Testis (tissue), 2 donors: ENCODE measurements at regions not wholly inside any gene's neighbourhood (a gene's known extent, or its start where the extent isn't known, plus 50 kb on each side); places are given as distances from the start of the nearest gene placed in this dataset.

Source experiments
- DNase-seq: peaks from one replicate; pipeline ENCODE4 v3.0.0-alpha.2; 2019
- H3K27ac ChIP-seq, 2 donors: fragments of 200-600 bp; sonication (generic); one replicate each; pipeline ENCODE4 v1.5.1; 2019
- H3K27me3 ChIP-seq: fragments of 200-600 bp; sonication (generic); one replicate; pipeline ENCODE4 v1.5.1; 2019
- H3K36me3 ChIP-seq: fragments of 200-600 bp; sonication (generic); one replicate; pipeline ENCODE4 v1.5.1; 2017; ENCODE audit warnings: low read depth; ENCODE audit errors: missing control alignments
- H3K4me1 ChIP-seq: fragments of 200-600 bp; sonication (generic); one replicate; pipeline ENCODE4 v1.5.1; 2019
- H3K4me3 ChIP-seq, 2 donors: fragments of 200-600 bp; sonication (generic); one replicate each; pipeline ENCODE4 v1.5.1; 2017 to 2019
- H3K9me3 ChIP-seq: fragments of 200-600 bp; sonication (generic); one replicate; pipeline ENCODE4 v1.5.1; 2017
- POLR2A ChIP-seq: fragments of 450-650 bp; IDR thresholded peaks from one replicate; pipeline ENCODE4 v1.6.1; 2017; ENCODE audit warnings: antibody characterized with exemption, mild to moderate bottlenecking, moderate library complexity
- WGBS, 2 donors: methylation state at CpG; one replicate each; pipeline ENCODE4 v1.1.5; 2018; 5-methylcytosine and 5-hydroxymethylcytosine counted together
- intact Hi-C: fragments of 100-400 bp; cut with DNase I; formaldehyde crosslinking; loops from one replicate; pipeline ENCODE4 v1.15.1; 2023; ENCODE audit warnings: low total_unique reads
- TF ChIP-seq, protein P1 (sequence below), 3 experiments: fragments of 450-650 bp in 2 of 3; fragments of 200-600 bp in 1 of 3; sonication (generic) in 1 of 3; IDR thresholded peaks; one replicate each; pipeline ENCODE4 v1.5.1; 2016 to 2019; ENCODE audit warnings: antibody characterized with exemption in 3 of 3, mild to moderate bottlenecking in 2 of 3, moderate library complexity in 1 of 3

DNA sequence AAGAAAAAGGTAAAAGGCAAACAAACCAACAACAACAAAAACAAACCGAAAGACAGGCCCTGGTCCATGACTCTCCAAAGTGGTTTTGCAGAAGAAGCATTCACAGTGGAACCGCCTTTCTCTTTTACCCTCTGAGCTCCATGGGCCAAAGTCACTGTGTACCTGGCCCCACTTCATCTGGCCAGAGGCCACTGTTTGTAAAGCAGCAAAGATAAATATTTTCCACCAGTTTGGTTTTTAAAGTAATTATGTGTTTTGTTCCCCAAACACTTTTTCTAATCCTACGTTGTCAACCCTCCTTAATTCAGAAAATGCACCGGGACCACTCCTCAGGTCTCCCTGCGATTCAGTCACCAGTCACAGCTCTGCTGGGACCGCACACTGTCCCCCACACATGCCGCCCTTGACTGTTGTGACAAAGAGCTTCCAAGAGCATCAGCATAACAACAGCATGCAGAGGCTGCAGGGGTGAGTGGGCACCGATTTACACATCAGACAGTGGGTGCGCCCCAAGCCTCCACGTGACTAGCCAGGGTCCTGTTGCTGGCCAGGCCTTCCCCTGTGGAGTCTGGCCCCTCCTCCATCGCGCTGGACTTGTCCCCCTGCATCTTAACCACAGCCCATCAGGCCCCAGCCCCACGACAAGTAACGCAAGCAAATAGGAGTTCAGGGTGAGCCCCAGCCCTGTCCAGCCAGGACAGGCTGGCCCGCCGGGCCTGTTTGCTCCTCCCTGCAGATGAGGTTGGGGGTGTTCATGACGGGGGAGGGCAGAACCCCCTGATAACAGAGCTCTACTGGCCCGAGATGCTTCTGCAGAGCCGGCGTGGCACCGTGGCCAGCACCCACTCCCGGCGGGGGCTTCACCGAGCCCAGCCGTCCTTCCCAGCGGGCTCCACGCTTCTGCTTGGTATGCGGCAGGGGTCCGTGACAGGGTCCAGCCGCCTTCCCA is 65.2 kb upstream of the DIO3 start:
- H3K9me3 ChIP-seq, result no peaks in the 10 kb centered on the region
- peaks cover 27% of the 10 kb centered on the region for H3K4me1 ChIP-seq
- peak overlapping the region; percentile 39 to 51 for H3K27ac ChIP-seq
- H3K4me3 ChIP-seq, result no peak overlapping the region
- WGBS, 2 donors, result 49 to 56% methylated on average over 27 to 30 of the region's 30 CpGs
- H3K36me3 ChIP-seq, result no peaks in the 10 kb centered on the region
- TF ChIP-seq, protein P1, sequence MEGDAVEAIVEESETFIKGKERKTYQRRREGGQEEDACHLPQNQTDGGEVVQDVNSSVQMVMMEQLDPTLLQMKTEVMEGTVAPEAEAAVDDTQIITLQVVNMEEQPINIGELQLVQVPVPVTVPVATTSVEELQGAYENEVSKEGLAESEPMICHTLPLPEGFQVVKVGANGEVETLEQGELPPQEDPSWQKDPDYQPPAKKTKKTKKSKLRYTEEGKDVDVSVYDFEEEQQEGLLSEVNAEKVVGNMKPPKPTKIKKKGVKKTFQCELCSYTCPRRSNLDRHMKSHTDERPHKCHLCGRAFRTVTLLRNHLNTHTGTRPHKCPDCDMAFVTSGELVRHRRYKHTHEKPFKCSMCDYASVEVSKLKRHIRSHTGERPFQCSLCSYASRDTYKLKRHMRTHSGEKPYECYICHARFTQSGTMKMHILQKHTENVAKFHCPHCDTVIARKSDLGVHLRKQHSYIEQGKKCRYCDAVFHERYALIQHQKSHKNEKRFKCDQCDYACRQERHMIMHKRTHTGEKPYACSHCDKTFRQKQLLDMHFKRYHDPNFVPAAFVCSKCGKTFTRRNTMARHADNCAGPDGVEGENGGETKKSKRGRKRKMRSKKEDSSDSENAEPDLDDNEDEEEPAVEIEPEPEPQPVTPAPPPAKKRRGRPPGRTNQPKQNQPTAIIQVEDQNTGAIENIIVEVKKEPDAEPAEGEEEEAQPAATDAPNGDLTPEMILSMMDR (IDR thresholded peaks at IDR 0.05), result no peak
- no peak for TF ChIP-seq POLR2A
- H3K27me3 ChIP-seq, result no peaks in the 10 kb centered on the region
- intact Hi-C loops, result no loop called here
- peak; percentile 58 for DNase-seq

DNA sequence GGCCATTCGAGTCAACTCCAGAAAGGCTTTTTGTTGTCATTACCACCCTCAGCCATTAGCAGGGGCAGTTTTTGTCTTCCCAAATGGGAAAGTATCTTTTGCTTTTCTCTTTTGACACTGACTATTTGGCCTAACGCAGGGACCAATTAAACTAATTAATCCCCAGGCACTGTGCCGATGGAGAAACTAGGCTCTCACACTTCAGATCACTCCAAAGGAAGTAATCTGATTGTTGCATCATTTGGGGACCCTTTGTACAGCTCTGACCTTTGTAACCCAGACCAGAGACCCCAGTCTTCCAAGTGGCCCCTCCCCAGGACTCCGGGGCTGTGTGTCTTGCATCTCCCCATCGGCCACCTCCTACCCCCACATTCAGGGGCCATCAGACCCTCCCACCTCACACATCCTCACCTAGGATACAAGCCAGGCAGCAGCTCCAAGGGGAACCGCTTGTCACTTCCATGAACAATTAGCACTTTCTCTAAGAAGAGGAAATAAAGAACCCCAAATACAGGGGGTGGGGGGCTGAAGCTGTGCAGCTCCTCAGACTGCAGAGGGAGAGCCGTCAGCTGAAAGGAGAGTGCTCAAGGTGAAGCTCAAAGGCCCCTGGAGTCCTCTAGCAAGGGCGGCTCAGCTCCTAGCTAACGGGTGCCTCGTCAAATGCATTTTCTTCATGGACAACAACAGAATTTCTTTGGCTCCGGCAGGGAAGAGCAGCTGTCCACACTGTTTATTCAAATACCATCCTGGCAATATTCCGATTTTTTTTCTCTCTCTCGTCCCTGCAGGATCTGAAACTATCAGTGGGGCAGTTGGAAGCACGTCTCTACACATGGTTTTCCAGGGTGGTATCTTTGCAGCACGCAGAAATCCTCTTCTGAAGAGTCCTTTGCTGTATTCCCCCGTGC is 64.3 kb upstream of the DIO3 start:
- peak; percentile 34 for DNase-seq
- WGBS, 2 donors, result 43 to 48% methylated on average over 16 of the region's 16 CpGs
- no peaks in the 10 kb centered on the region for H3K9me3 ChIP-seq
- H3K4me3 ChIP-seq, result no peak overlapping the region
- no peak for TF ChIP-seq POLR2A
- TF ChIP-seq, protein P1 (IDR thresholded peaks at IDR 0.05), result peak in 1 of 3 experiments; percentile 10
- intact Hi-C loops, result no loop called here
- H3K36me3 ChIP-seq, result no peaks in the 10 kb centered on the region
- H3K27me3 ChIP-seq, result no peaks in the 10 kb centered on the region
- peak overlapping the region; percentile 31 to 51 for H3K27ac ChIP-seq
- H3K4me1 ChIP-seq, result peaks cover 27% of the 10 kb centered on the region

DNA sequence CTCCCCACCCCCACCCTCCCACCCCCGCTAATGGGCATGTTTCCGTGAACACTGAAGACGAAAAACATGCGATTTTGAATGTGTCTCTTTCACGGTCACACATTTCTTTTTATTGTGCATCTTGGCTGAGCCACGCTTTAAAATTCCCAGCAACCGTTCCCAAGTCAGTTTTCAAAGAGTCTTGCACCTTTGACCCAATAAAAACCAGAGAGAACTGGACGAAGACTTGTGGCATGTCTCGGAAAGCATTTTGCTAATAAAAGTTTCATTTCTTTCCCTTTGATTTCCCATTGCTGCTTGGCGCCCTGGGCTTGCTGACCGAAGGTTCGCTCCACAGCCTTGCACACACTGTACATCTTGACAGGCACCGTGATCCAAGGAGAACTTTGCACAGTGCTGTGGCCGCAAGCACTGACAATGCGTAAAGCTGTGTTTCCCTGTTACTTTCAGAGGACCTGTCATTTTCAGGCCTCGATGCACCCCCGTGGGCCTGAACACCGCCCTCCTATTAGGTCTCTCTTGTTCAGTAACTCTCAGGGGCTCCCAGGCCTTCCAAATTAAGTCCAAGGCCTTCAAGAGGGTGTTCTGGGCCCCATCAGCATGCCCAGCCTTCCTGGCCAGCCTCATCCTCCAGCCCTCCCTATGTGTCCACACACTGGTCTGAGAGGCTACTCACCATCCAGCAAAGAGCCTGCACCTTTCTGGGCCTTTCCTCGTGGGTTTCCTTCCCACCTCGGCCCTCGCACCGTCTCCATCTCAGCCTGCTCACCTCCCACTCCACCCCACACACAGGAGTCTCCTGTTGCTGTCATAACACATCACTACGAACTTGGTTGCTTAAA is 63.4 kb upstream of the DIO3 start:
- intact Hi-C loops, result no loop called here
- Histone ChIP-seq H3K27ac (peak overlapping the region; percentile 39 to 60), H3K27me3 (no peaks in the 10 kb centered on the region), H3K4me1 (peaks cover 27% of the 10 kb centered on the region), H3K36me3 (no peaks in the 10 kb centered on the region), H3K9me3 (no peaks in the 10 kb centered on the region), H3K4me3 (no peak overlapping the region)
- no peak for TF ChIP-seq POLR2A
- TF ChIP-seq, protein P1 (IDR thresholded peaks at IDR 0.05), result no peak
- WGBS, 2 donors, result 66 to 67% methylated on average over 23 of the region's 23 CpGs
- DNase-seq, result peak; percentile 44

DNA sequence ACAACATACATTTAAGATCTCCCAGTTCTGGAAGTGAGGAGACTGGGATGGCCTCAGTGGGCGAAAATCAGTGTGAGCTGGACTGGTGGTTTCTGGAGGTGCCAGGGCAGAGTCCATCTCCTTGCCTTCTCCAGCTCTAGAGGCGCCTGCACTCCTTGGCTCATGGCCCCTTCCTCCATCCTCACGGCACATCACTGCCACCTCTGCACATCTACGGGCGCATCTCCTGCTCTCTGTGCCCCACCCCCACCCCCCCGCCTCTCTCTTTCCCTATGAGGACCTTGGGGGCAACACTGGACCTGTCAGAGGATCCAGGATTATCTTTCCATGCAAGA is 62.8 kb upstream of the DIO3 start:
- WGBS, 2 donors, result 98 to 99% methylated on average over 6 of the region's 6 CpGs
- Histone ChIP-seq H3K4me1 (peaks cover 27% of the 10 kb centered on the region), H3K9me3 (no peaks in the 10 kb centered on the region), H3K27me3 (no peaks in the 10 kb centered on the region), H3K4me3 (no peak overlapping the region), H3K27ac (peak overlapping the region; percentile 39 to 60), H3K36me3 (no peaks in the 10 kb centered on the region)
- DNase-seq, result peak; percentile 6
- intact Hi-C loops, result no loop called here
- TF ChIP-seq, protein P1 (IDR thresholded peaks at IDR 0.05), result no peak
- no peak for TF ChIP-seq POLR2A
